ENCODE measurements at regions not wholly inside any gene's neighbourhood (a gene's known extent, or its start where the extent isn't known, plus 50 kb on each side); places are given as distances from the start of the nearest gene placed in this dataset.

DNA sequence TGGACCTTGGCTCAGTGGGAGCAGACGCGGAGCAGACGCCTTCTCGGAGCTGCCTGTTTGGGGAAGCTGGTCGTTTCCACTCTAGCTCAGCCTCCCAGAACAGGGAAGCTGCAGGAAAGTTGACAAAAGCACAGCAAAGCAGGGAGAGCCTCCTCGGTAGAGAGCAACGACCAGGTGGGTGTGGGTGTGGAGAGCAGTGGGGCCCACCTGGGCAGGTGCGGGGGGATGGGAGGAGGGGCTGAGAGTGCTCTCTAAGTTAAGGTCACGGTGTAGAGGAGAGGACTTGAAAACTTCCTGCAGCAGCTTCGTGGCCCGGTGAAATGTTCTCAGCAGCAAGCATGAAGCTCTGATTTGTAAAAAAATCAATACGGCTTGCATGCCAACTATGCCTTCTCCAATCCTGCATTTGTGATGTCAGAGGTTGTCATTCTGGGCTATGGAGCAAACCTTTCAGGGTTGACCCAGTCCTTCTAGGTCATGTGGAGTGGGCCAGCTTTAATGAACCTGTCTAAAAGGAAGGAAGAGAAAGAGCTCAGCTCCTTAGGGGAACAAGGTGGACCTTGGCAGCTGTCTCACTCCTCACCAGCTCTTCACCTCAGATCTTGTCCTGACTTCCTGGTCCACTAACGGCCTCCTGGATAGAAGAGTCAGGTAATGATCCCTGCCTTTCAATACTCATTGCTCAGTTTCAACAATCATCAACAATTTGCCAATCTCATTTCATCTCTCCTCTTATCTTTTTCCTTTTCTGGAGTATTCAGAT is 85.8 kb upstream of the UBL3 start:
- POLR2A ChIA-PET, result interaction anchor here (0.7 to 1.9 kb wide), 5 partner anchors 9 to 429 kb away, joined by 3 to 5 read pairs (median 3); partner anchors contain the start of gene UBL3

DNA sequence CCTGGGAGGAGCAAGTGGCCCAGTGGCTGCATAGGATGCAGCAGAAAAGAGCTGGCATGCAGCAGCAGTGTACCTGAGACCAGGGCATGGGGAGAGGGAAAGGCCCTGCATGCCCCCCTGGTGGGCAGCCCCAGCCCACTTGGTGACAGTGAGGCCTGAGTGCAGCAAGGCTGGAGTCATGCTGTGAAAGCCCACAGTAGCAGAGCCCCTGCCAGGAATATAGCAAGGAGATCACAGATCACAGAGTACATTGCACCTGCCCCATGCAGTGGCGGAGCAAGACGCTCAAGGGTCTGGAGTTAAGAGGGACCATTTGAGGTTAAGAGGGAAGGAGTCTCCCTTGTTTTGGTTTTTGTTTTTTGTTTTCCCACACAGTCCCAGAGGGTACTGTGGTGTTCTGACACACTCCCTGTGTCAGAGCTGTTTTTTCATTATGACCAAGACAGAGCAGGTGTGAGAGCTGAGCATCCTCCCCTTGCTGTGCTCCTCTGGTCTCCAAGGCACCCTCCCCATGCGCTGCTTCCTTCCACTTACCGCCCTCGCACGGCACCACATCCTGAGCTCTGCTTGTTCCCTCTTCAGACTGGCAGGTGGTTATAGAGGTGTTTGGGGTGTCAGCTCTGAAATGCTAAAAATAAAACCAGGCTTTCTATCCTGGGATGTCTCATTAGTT is 85.0 kb upstream of the UBL3 start:
- ATAC-seq (peak; percentile 95), DNase-seq (peak; percentile 93)
- Mint-ChIP-seq H3K9me3 (no peaks in the 10 kb centered on the region), H3K4me3 (peak overlapping the region; percentile 67), H3K27me3 (no peaks in the 10 kb centered on the region), H3K36me3 (ENCODE audit: low read depth) (no peaks in the 10 kb centered on the region), H3K27ac (peak overlapping the region; percentile 81), H3K4me1 (ENCODE audit: low read depth) (peaks cover 40% of the 10 kb centered on the region)
- TF ChIP-seq, protein P1, sequence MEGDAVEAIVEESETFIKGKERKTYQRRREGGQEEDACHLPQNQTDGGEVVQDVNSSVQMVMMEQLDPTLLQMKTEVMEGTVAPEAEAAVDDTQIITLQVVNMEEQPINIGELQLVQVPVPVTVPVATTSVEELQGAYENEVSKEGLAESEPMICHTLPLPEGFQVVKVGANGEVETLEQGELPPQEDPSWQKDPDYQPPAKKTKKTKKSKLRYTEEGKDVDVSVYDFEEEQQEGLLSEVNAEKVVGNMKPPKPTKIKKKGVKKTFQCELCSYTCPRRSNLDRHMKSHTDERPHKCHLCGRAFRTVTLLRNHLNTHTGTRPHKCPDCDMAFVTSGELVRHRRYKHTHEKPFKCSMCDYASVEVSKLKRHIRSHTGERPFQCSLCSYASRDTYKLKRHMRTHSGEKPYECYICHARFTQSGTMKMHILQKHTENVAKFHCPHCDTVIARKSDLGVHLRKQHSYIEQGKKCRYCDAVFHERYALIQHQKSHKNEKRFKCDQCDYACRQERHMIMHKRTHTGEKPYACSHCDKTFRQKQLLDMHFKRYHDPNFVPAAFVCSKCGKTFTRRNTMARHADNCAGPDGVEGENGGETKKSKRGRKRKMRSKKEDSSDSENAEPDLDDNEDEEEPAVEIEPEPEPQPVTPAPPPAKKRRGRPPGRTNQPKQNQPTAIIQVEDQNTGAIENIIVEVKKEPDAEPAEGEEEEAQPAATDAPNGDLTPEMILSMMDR (IDR thresholded peaks at IDR 0.05), result no peak
- intact Hi-C loops (cut with micrococcal nuclease), result loop anchor here (5.0 to 10.0 kb wide), 3 partner anchors 88 to 179 kb away; no protein-coding TSS in a partner anchor
- CTCF ChIA-PET, result interaction anchor here (0.8 to 7.4 kb wide), 13 partner anchors 8 to 227 kb away, joined by 3 to 69 read pairs (median 4); no protein-coding TSS in a partner anchor
- POLR2A ChIA-PET, result interaction anchor here (0.6 to 1.9 kb wide), 8 partner anchors 8 to 428 kb away, joined by 3 to 5 read pairs (median 3); partner anchors contain the start of gene UBL3

More for the DNA sequence above, 85.8 kb upstream of the UBL3 start:
- CTCF ChIA-PET, result interaction anchor here (0.8 to 7.4 kb wide), 14 partner anchors 9 to 228 kb away, joined by 3 to 69 read pairs (median 4); partner anchors contain the start of gene UBL3
- DNase-seq (peak; percentile 24), ATAC-seq (no peak)
- H3K27ac Mint-ChIP-seq, result peak overlapping the region; percentile 81
- no peaks in the 10 kb centered on the region for H3K27me3 Mint-ChIP-seq
- TF ChIP-seq, protein P1 (IDR thresholded peaks at IDR 0.05), result no peak
- H3K4me3 Mint-ChIP-seq, result peak overlapping the region; percentile 67
- H3K4me1 Mint-ChIP-seq (ENCODE audit: low read depth), result peaks cover 40% of the 10 kb centered on the region
- no peaks in the 10 kb centered on the region for H3K9me3 Mint-ChIP-seq
- intact Hi-C loops (cut with micrococcal nuclease), result loop anchor here (5.0 to 10.0 kb wide), 3 partner anchors 89 to 179 kb away; no protein-coding TSS in a partner anchor
- no peaks in the 10 kb centered on the region for H3K36me3 Mint-ChIP-seq (ENCODE audit: low read depth)

DNA sequence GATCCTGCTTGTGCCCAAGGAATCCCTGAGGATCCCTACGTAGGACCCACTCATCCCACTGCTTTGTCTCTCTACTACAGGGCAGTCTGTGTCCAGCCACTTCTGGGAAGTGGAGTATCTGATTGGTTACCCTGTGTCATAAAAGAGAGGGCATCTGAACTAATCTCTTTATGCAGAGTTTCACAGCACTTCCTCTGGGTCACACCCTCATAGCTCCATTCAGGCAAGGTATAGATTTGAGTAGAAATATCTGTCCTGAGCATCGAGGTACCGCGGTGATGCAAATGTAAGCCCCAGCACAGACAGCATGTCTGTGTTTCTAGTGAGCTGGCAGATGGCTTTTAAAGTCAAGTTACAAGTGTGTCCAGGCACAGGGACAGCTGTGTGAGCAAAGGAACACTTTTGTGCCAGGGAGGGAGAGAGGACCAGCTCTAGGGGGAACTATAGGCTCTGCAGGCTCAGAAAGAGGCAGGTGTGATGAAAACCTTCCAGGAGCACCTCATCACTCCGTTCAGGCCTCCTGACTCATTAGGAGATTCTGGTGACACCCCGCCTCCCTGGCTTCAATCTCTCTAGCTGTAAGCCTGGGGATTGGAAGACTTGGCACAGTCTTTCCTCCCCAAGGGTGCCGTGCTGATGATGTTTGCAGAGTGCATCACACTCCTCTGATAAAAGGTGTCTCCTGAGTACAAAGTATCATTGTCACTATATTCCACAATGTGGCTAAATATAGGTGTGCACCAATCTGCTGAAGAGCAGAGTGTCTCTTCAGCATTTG is 84.3 kb upstream of the UBL3 start:
- no peak for ATAC-seq
- ChIA-PET CTCF (interaction anchor here (0.7 to 7.4 kb wide), 8 partner anchors 8 to 227 kb away, joined by 3 to 69 read pairs (median 6); no protein-coding TSS in a partner anchor), POLR2A (interaction anchor here (0.6 to 1.4 kb wide), 6 partner anchors 10 to 209 kb away, joined by 3 to 4 read pairs (median 3); no protein-coding TSS in a partner anchor)
- Mint-ChIP-seq H3K4me1 (ENCODE audit: low read depth) (peaks cover 40% of the 10 kb centered on the region), H3K4me3 (no peak overlapping the region), H3K27me3 (no peaks in the 10 kb centered on the region), H3K9me3 (no peaks in the 10 kb centered on the region), H3K36me3 (ENCODE audit: low read depth) (no peaks in the 10 kb centered on the region), H3K27ac (peak overlapping the region; percentile 65)
- peak; percentile 43 for DNase-seq
- TF ChIP-seq, protein P1 (IDR thresholded peaks at IDR 0.05), result no peak
- intact Hi-C loops (cut with micrococcal nuclease), result loop anchor here (5.0 to 10.0 kb wide), 3 partner anchors 87 to 180 kb away; no protein-coding TSS in a partner anchor

DNA sequence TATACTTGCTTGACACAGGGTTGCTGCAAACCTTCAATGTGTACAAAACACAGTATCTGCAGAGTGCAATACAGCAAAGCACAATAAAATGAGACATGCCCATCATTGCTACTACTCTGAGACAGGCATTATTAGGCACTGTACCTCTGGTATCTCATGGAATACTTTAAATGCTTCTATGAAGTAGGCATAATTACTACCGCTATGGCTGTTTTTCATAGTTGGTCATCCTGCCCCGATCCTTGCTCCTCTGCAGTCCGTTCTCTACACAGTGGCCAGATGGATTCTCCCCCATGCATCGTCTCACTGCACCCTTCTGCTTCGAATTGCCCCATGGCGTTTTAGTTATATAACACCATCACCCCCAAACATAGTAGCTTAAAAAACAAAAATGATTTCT is 83.0 kb upstream of the UBL3 start:
- TF ChIP-seq, protein P1 (IDR thresholded peaks at IDR 0.05), result no peak
- CTCF ChIA-PET, result interaction anchor here (7.4 kb wide), 1 partner anchor 10 kb away, joined by 69 read pairs; no protein-coding TSS in a partner anchor
- Mint-ChIP-seq H3K27ac (no peak overlapping the region), H3K27me3 (no peaks in the 10 kb centered on the region), H3K9me3 (no peaks in the 10 kb centered on the region), H3K36me3 (ENCODE audit: low read depth) (no peaks in the 10 kb centered on the region), H3K4me1 (ENCODE audit: low read depth) (peaks cover 40% of the 10 kb centered on the region), H3K4me3 (no peak overlapping the region)
- no peak for ATAC-seq
- intact Hi-C loops (cut with micrococcal nuclease), result loop anchor here (10.0 kb wide), 2 partner anchors 159 to 181 kb away; no protein-coding TSS in a partner anchor
- POLR2A ChIA-PET, result no interaction called here
- no peak for DNase-seq

Measured in activated CD8-positive, alpha-beta T cell treated with anti-CD3 and anti-CD28 coated beads for 36 hours (primary cell).